H7 (cell line): ENCODE measurements at regions not wholly inside any gene's neighbourhood (a gene's known extent, or its start where the extent isn't known, plus 50 kb on each side); places are given as distances from the start of the nearest gene placed in this dataset.
"Not testable (repeated sequence)": the region's sequence is repeated elsewhere in the genome, so short reads cannot be mapped to it uniquely, and the experiment has no call there.

Experiments used
- DNase-seq: peaks from one replicate; pipeline ENCODE4 v3.0.0; 2012
- H3K27me3 ChIP-seq: 2 replicates; pipeline ENCODE4 v1.6.0; 2011; ENCODE audit warnings: mild to moderate bottlenecking, low read length; ENCODE audit not compliant: control insufficient read depth, insufficient read depth
- H3K36me3 ChIP-seq: replicated peaks from 2 replicates; pipeline ENCODE4 v1.5.1; 2011; ENCODE audit warnings: low read length; ENCODE audit not compliant: control insufficient read depth, insufficient read depth
- H3K4me3 ChIP-seq: 2 replicates; pipeline ENCODE4 v1.5.1; 2011; ENCODE audit warnings: low read depth, mild to moderate bottlenecking, control low read depth, low read length, moderate library complexity; ENCODE audit not compliant: insufficient read depth

DNA sequence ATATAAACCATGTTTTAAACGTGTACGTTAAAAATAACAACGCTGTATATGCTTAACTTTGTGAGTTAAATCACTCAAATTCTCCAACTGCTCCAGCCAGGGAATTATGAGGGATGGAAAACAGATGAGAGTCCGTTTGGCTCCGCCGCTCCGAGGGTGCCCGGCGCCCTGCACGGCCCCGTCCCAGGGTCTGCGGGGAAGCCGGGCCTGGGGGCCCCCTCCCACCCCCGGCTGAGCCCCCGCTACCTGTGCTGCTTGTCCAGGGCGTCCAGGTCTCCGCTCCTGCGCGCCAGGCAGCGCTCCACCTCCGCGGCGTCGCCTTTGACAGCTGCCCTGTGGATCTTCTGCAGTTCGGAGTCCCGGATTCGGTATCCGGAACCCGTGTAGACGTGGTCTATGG is 415.5 kb downstream of the FOXD4L4 start:
- H3K36me3 ChIP-seq, DNase-seq, H3K27me3 ChIP-seq: not testable (repeated sequence)
- peak overlapping the region; percentile 8; the same call in 1 of the 2 replicates for H3K4me3 ChIP-seq

DNA sequence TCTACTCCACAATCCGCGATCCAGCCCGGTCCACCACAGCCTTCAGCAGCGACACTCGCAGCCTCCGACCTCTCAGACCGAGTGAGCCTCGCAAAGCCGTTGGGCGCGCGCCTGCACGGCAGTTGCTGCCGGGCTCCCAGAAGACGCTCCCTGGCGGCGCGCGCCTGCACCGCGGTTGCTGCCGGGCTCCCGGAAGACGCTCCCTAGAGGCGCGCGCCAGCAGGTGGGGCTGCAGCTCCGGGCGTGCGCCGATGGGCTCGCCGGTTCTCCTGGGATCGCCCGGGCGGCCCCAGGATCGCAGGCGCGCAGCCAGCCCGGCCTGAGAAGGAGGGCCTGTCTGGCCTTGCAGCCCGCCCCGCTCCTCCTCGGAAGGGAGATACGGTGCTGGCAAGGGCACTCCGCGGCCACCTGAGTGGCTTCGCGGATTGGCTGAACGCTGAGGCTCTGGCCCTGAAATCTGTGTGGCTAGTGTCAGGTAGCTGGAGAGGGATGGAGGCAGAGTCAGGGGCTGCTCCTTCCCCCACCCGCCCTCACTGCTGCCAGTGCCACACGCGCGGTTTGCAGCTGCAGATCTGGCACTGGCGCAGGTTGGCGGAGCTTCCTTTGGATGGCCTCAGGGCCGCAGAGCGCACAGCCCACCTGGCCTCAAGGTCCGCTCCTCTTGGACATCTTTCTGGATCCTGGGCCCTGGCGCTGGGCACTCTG is 416.2 kb downstream of the FOXD4L4 start:
- H3K27me3 ChIP-seq, H3K36me3 ChIP-seq, DNase-seq: not testable (repeated sequence)
- H3K4me3 ChIP-seq = peak overlapping the region; percentile 16; the same call in 1 of the 2 replicates

DNA sequence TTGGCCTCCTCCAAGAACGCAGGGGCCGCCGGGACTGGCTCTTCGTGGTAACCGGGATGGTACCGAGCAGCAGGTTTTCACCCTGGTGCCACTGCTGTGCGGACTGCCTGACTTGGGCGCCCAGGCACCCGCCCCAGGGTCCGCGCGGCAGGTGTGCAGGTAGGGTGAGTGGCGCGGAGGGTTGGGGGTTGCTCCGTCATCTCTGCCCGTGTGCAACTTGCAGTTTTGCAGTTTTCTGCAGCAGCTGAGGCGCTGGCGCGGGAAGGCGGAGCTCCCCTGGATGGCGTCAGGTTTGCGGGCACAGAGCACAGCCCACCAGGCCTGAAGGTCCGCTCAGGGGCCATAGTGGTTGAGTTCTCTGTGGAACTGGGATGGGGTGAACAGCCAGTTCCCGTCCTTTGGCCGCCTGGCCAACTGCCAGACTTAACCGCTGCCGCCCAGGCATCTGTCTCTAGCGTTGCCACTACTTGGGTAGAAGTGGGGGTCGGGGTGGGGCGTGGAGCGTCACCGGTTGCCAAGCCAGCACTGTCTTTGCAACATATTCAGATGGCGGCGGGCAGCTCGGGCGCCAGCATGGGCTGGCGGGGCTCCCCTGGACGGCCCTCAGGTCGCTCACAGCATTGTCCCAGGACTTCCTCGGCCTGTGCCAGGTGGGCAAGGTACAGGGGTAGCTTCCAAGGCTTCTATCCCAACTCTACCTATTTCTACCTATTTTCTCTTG is 417.2 kb downstream of the FOXD4L4 start:
- not testable (repeated sequence) for H3K4me3 ChIP-seq, DNase-seq, H3K36me3 ChIP-seq, H3K27me3 ChIP-seq

DNA sequence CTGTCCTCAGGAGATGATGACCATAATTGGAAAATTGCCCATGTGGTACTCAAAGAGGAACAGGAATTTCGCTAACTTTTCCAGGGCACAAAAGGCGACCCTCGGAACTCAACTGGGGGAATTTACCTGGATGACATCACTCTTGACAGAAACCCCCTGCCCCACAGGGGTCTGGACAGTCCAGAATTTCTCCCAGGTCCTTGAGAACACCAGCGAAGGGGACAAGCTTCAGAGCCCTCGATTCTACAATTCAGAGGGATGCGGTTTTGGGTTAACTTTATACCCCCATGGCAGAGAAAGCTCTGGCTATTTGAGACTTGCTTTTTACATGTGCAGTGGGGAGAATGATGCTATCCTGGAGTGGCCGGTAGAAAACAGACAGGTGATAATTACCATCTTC is 445.4 kb downstream of the FOXD4L4 start:
- H3K36me3 ChIP-seq, H3K27me3 ChIP-seq, H3K4me3 ChIP-seq, DNase-seq: not testable (repeated sequence)

DNA sequence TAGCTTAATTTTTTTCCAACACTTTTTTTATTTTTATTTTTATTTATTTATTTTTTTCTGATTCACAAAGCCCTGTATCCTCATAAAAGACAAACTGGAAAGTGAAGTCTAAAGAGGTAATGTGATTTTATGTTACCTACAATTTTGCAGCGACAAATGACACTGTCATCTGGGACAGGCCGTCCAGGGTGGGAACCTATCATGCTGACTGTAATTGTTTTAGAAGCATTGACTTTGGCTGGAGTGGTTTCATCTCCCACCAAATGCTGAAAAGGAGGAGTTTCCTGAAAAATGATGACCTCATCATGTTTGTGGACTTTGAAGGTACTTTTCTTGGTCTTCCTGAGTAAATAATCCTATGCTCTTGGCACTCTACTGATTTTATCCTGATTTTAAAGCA is 446.7 kb downstream of the FOXD4L4 start:
- H3K36me3 ChIP-seq, DNase-seq: not testable (repeated sequence)

DNA sequence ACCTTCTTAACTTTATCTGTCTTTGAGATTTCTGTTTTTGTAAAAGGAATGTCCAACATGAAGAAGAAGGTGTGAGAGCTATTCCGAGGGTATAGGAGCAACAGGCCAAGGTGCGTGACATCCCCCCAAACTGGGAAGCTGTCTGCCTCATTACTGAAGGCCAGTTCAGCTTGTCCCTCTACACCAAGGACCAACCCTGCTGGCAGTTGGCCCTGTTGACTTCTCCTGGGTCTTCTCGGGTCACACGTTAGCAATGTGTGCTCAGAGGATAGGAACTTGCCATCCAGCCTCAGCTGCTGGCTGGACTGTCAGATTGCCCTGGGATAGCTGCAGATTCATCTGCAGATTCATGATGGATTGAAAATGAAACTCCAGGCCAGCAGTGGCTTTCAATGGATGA is 460.3 kb downstream of the FOXD4L4 start:
- peak; percentile 0 for DNase-seq
- H3K4me3 ChIP-seq, H3K36me3 ChIP-seq, H3K27me3 ChIP-seq: not testable (repeated sequence)

More for the DNA sequence above, 446.7 kb downstream of the FOXD4L4 start:
- not testable (repeated sequence) for H3K4me3 ChIP-seq, H3K27me3 ChIP-seq

DNA sequence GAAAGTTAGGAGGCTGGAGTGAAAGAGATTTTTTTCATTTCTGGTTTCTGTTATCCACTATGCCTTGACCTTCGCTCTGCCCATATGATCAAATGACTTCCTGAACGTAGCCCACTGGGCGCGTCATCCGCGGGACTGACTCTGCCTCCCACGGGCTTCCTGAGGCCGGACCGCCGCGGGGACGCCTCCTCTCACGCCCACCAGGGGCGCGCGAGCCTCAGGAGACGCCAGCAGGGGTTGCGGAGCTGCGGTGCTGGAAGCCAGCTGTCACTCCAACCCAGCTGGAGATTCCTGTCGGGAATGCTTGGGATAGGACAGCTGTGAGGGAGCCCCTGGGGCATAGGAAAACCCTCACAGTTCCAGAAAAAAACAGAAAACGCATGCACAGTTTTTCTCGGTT is 461.5 kb downstream of the FOXD4L4 start:
- H3K4me3 ChIP-seq, H3K36me3 ChIP-seq, DNase-seq, H3K27me3 ChIP-seq: not testable (repeated sequence)

GRCh38 chr9:66206617-66207016 is 469.7 kb downstream of the FOXD4L4 start:
- H3K4me3 ChIP-seq, DNase-seq, H3K27me3 ChIP-seq, H3K36me3 ChIP-seq: not testable (repeated sequence)

- not testable (repeated sequence) for H3K27me3 ChIP-seq, DNase-seq, H3K4me3 ChIP-seq, H3K36me3 ChIP-seq
Observed at GRCh38 chr9:66207914-66208313, 471.0 kb downstream of the FOXD4L4 start.

- H3K4me3 ChIP-seq, H3K27me3 ChIP-seq, DNase-seq, H3K36me3 ChIP-seq: not testable (repeated sequence)
Observed at GRCh38 chr9:66244763-66245162, 507.8 kb downstream of the FOXD4L4 start.

DNA sequence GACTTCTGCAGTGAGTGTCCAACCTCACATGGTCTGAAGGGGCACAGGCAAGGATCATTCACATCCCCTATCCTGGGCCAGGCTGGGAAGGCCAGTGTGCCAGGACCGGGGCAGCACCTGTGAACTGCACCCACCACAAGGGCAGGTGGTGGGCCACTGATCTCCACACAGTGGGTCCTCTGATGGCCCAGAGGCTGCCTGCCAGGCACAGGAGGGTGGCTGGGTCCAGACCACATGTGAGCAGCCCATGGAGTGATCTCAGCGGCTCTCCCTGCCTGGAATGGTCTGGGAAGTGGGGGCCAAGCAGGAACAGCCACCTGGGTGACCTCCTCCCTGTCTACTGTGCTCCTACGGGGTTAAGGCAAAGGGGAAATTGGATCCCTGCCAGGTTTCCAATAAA is 508.5 kb downstream of the FOXD4L4 start:
- not testable (repeated sequence) for H3K36me3 ChIP-seq, H3K4me3 ChIP-seq, H3K27me3 ChIP-seq, DNase-seq

DNA sequence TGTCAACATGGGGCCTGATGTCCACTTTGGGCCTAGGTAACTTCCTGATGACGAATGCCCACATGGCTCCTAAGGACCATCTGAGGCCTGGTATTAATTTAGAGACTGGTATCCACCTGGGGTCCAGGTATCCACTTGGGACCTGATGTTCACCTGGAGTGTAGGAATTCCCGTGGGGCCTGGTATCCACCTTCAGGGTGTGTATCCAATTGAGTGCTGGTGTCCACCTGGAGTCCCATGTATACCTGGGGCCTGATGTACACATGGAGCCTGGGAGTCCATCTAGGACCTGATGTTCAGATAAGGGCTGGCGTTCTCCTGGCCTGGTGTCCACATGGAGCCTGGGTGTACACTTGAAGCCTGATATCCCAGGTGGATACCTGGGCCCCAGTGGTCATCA is 520.6 kb downstream of the FOXD4L4 start:
- H3K36me3 ChIP-seq, H3K4me3 ChIP-seq, H3K27me3 ChIP-seq, DNase-seq: not testable (repeated sequence)

- not testable (repeated sequence) for H3K4me3 ChIP-seq, H3K36me3 ChIP-seq, H3K27me3 ChIP-seq, DNase-seq
Observed at GRCh38 chr9:66261576-66261975, 524.6 kb downstream of the FOXD4L4 start.

- H3K27me3 ChIP-seq, H3K4me3 ChIP-seq, DNase-seq, H3K36me3 ChIP-seq: not testable (repeated sequence)
Observed at GRCh38 chr9:66263621-66264020, 526.7 kb downstream of the FOXD4L4 start.

- H3K27me3 ChIP-seq, DNase-seq, H3K36me3 ChIP-seq, H3K4me3 ChIP-seq: not testable (repeated sequence)
Observed at GRCh38 chr9:66264786-66265185, 527.8 kb downstream of the FOXD4L4 start.
